ENCODE measurements at regions not wholly inside any gene's neighbourhood (a gene's known extent, or its start where the extent isn't known, plus 50 kb on each side); places are given as distances from the start of the nearest gene placed in this dataset.

DNA sequence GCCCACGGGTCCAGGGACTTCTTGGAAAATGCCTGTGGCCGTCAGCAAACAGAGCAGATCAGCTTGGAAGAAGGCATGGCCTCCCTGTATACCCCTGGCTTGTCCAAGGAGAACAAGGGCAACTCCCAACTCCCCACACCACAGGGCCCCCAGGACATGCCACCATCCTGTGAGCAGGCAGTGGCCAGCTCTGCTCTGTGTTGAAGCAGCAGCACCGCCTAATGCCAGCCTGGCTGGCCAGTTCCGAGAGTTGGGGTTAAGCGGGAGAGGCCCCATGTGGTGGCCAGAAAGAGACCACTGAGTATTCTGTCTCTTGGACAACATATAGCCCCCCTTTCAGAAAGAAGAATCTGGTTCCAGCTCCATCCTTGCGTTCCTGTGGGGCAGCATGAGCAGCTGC is 209.2 kb downstream of the CTTN start:
- H3K9me2 ChIP-seq (replicated peaks; ENCODE audit: insufficient read depth, low read length) = no peaks in the 10 kb centered on the region
- H3K4me3 ChIP-seq (ENCODE audit: insufficient read depth, low read length, poor library complexity, severe bottlenecking) = no peak overlapping the region
- no peaks in the 10 kb centered on the region for H3K9me3 ChIP-seq (ENCODE audit: insufficient read depth, low read length)
- no peak overlapping the region for H3K4me2 ChIP-seq (ENCODE audit: low read depth, low read length, poor library complexity, severe bottlenecking)
- H2AFZ ChIP-seq (ENCODE audit: low read depth, low read length, severe bottlenecking) = no peak overlapping the region
- H3K79me2 ChIP-seq (ENCODE audit: insufficient read depth, low read length) = no peaks in the 10 kb centered on the region
- no peak for TF ChIP-seq EZH2phosphoT487 (conservative IDR thresholded peaks at IDR 0.05; ENCODE audit: low read length)
- TF ChIP-seq, protein P1, sequence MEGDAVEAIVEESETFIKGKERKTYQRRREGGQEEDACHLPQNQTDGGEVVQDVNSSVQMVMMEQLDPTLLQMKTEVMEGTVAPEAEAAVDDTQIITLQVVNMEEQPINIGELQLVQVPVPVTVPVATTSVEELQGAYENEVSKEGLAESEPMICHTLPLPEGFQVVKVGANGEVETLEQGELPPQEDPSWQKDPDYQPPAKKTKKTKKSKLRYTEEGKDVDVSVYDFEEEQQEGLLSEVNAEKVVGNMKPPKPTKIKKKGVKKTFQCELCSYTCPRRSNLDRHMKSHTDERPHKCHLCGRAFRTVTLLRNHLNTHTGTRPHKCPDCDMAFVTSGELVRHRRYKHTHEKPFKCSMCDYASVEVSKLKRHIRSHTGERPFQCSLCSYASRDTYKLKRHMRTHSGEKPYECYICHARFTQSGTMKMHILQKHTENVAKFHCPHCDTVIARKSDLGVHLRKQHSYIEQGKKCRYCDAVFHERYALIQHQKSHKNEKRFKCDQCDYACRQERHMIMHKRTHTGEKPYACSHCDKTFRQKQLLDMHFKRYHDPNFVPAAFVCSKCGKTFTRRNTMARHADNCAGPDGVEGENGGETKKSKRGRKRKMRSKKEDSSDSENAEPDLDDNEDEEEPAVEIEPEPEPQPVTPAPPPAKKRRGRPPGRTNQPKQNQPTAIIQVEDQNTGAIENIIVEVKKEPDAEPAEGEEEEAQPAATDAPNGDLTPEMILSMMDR (IDR thresholded peaks at IDR 0.05; ENCODE audit: insufficient read depth, low read length, poor library complexity, severe bottlenecking) = no peak
- H4K20me1 ChIP-seq (ENCODE audit: low read depth, low read length) = no peaks in the 10 kb centered on the region
- no peaks in the 10 kb centered on the region for H3K36me3 ChIP-seq (ENCODE audit: low read length)
- no peaks in the 10 kb centered on the region for H3F3A ChIP-seq (ENCODE audit: insufficient read depth)
- no peak overlapping the region for H3K9ac ChIP-seq (ENCODE audit: low read length)
- H3K27ac ChIP-seq (ENCODE audit: low read depth, low read length) = no peak overlapping the region
- no peaks in the 10 kb centered on the region for H3K27me3 ChIP-seq (ENCODE audit: low read length)

DNA sequence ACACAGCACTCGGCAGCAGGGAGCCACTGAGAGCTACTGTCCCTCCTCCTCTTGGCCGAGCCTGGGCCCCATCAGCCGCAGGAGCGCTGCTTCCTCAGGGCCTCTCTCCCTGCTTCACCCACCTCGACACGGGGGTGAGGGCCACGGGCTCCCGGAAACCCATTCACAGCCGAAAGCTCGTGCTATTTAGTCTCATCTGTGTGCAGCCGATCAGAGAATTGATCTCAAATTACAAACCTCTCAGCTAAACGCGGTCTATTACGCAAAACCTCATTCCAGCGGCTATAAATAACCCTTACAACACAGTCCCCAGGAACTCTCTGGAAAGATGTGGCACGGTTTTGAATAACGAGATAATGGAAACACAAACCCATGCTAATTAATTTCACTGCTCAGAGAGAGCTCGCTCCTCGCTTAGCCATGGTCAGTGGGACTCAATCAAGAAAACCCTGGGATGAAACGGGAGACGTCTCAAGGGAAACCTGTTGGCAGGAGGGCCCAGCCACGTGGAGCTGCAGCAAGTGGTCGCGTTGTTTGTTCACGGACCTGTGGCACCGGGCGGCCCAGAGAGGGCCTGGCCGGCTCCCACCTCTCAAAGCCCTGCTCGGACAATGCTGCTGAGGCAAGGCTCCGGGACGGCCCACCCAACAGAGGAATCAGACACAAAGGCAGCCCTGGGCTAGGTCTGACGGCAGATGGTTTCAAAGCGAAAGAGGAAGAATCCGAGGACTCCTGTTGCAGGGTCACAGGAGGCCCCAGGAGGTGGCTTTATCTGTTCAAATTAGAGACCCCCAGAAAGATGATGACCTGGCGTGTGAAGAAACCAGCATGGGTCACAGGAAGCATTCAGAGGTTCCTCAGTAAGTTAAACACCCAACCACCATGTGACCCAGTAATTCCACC is 210.5 kb downstream of the CTTN start:
- H3K9me3 ChIP-seq (ENCODE audit: insufficient read depth, low read length) = no peaks in the 10 kb centered on the region
- no peak overlapping the region for H3K4me2 ChIP-seq (ENCODE audit: low read depth, low read length, poor library complexity, severe bottlenecking)
- H3F3A ChIP-seq (ENCODE audit: insufficient read depth) = no peaks in the 10 kb centered on the region
- H3K27ac ChIP-seq (ENCODE audit: low read depth, low read length) = no peak overlapping the region
- no peaks in the 10 kb centered on the region for H3K79me2 ChIP-seq (ENCODE audit: insufficient read depth, low read length)
- H2AFZ ChIP-seq (ENCODE audit: low read depth, low read length, severe bottlenecking) = no peak overlapping the region
- no peak overlapping the region for H3K9ac ChIP-seq (ENCODE audit: low read length)
- H3K4me3 ChIP-seq (ENCODE audit: insufficient read depth, low read length, poor library complexity, severe bottlenecking) = no peak overlapping the region
- no peak for TF ChIP-seq EZH2phosphoT487 (conservative IDR thresholded peaks at IDR 0.05; ENCODE audit: low read length)
- TF ChIP-seq, protein P1 (IDR thresholded peaks at IDR 0.05; ENCODE audit: insufficient read depth, low read length, poor library complexity, severe bottlenecking) = no peak
- H3K36me3 ChIP-seq (ENCODE audit: low read length) = no peaks in the 10 kb centered on the region
- no peaks in the 10 kb centered on the region for H4K20me1 ChIP-seq (ENCODE audit: low read depth, low read length)
- H3K27me3 ChIP-seq (ENCODE audit: low read length) = no peaks in the 10 kb centered on the region
- no peaks in the 10 kb centered on the region for H3K9me2 ChIP-seq (replicated peaks; ENCODE audit: insufficient read depth, low read length)

- H3K9me3 ChIP-seq (ENCODE audit: insufficient read depth, low read length) = no peaks in the 10 kb centered on the region
- H3K4me3 ChIP-seq (ENCODE audit: insufficient read depth, low read length, poor library complexity, severe bottlenecking) = no peak overlapping the region
- no peaks in the 10 kb centered on the region for H3F3A ChIP-seq (ENCODE audit: insufficient read depth)
- H2AFZ ChIP-seq (ENCODE audit: low read depth, low read length, severe bottlenecking) = no peak overlapping the region
- H3K27me3 ChIP-seq (ENCODE audit: low read length) = no peaks in the 10 kb centered on the region
- no peaks in the 10 kb centered on the region for H3K79me2 ChIP-seq (ENCODE audit: insufficient read depth, low read length)
- H3K9ac ChIP-seq (ENCODE audit: low read length) = no peak overlapping the region
- no peak overlapping the region for H3K27ac ChIP-seq (ENCODE audit: low read depth, low read length)
- no peak for TF ChIP-seq EZH2phosphoT487 (conservative IDR thresholded peaks at IDR 0.05; ENCODE audit: low read length)
- TF ChIP-seq, protein P1 (IDR thresholded peaks at IDR 0.05; ENCODE audit: insufficient read depth, low read length, poor library complexity, severe bottlenecking) = no peak
- no peak overlapping the region for H3K4me2 ChIP-seq (ENCODE audit: low read depth, low read length, poor library complexity, severe bottlenecking)
- no peaks in the 10 kb centered on the region for H4K20me1 ChIP-seq (ENCODE audit: low read depth, low read length)
- H3K9me2 ChIP-seq (replicated peaks; ENCODE audit: insufficient read depth, low read length) = no peaks in the 10 kb centered on the region
- no peaks in the 10 kb centered on the region for H3K36me3 ChIP-seq (ENCODE audit: low read length)
Observed at GRCh38 chr11:70610566-70611565, 212.5 kb downstream of the CTTN start.
